Peyer's patch (tissue), 4 donors: ENCODE measurements at regions not wholly inside any gene's neighbourhood (a gene's known extent, or its start where the extent isn't known, plus 50 kb on each side); places are given as distances from the start of the nearest gene placed in this dataset.

ENCODE experiments used
- DNase-seq, 3 donors: peaks; one replicate each; pipeline ENCODE4 v3.0.0-alpha.2; 2017 to 2019
- H3K27ac ChIP-seq, 4 donors: fragments of 200-600 bp; sonication (generic); one replicate each; pipeline ENCODE4 v1.5.1; 2016 to 2019
- H3K27me3 ChIP-seq, 2 donors: fragments of 200-600 bp; sonication (generic); one replicate each; pipeline ENCODE4 v1.5.1; 2019
- H3K36me3 ChIP-seq, 3 donors: fragments of 200-600 bp; sonication (generic); one replicate each; pipeline ENCODE4 v1.5.1; 2016 to 2019
- H3K4me1 ChIP-seq, 4 donors: fragments of 200-600 bp; sonication (generic); one replicate each; pipeline ENCODE4 v1.5.1; 2016 to 2019
- H3K4me3 ChIP-seq, 4 donors: fragments of 200-600 bp; sonication (generic); 1 replicate in 3 of 4; 2 replicates in 1 of 4; pipeline ENCODE4 v1.5.1; 2016 to 2019; ENCODE audit warnings: mild to moderate bottlenecking in 1 of 4
- H3K9me3 ChIP-seq, 4 donors: fragments of 200-600 bp; sonication (generic); one replicate each; pipeline ENCODE4 v1.5.1; 2016 to 2019; ENCODE audit warnings: mild to moderate bottlenecking in 1 of 4
- POLR2A ChIP-seq, 2 donors: fragments of 450-650 bp; IDR thresholded peaks; one replicate each; pipeline ENCODE4 v1.5.1; 2017; ENCODE audit warnings: antibody characterized with exemption in 2 of 2, mild to moderate bottlenecking in 2 of 2, moderate library complexity in 2 of 2
- TF ChIP-seq, protein P1 (sequence below), 6 experiments: fragments of 450-650 bp in 4 of 6; fragments of 200-600 bp in 2 of 6; sonication (generic) in 1 of 6; IDR thresholded peaks; one replicate each; pipeline ENCODE4 v1.5.1; 2017 to 2019; ENCODE audit warnings: antibody characterized with exemption in 6 of 6, mild to moderate bottlenecking in 3 of 6, moderate library complexity in 1 of 6

DNA sequence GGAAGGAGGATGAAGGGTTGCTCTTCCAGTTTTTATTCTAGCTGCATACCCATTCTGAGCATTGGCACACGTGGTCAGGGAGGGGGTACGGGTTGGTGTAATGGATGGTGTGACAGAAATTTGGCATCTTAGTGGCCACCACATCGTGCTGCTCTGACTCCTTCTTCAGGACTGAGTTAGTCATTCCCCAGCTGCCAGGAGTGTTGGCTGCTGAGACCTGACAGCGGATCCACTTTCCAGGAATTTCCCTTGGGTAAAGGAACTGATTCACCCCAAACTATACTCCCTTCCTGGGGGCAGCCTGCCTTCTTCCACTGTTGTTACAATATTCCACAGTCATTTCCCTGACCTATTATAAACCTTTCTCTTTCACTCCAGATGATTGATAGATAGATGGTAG lies 595.5 kb upstream of the KLHL1 start:
- no peak for TF ChIP-seq POLR2A (IDR thresholded peaks at IDR 0.05)
- TF ChIP-seq, protein P1, sequence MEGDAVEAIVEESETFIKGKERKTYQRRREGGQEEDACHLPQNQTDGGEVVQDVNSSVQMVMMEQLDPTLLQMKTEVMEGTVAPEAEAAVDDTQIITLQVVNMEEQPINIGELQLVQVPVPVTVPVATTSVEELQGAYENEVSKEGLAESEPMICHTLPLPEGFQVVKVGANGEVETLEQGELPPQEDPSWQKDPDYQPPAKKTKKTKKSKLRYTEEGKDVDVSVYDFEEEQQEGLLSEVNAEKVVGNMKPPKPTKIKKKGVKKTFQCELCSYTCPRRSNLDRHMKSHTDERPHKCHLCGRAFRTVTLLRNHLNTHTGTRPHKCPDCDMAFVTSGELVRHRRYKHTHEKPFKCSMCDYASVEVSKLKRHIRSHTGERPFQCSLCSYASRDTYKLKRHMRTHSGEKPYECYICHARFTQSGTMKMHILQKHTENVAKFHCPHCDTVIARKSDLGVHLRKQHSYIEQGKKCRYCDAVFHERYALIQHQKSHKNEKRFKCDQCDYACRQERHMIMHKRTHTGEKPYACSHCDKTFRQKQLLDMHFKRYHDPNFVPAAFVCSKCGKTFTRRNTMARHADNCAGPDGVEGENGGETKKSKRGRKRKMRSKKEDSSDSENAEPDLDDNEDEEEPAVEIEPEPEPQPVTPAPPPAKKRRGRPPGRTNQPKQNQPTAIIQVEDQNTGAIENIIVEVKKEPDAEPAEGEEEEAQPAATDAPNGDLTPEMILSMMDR (IDR thresholded peaks at IDR 0.05): no peak
- H3K4me3 ChIP-seq: no peak overlapping the region
- no peaks in the 10 kb centered on the region for H3K36me3 ChIP-seq
- no peak for DNase-seq
- no peaks in the 10 kb centered on the region for H3K27me3 ChIP-seq
- no peaks in the 10 kb centered on the region for H3K4me1 ChIP-seq
- no peaks in the 10 kb centered on the region for H3K9me3 ChIP-seq
- no peak overlapping the region for H3K27ac ChIP-seq

DNA sequence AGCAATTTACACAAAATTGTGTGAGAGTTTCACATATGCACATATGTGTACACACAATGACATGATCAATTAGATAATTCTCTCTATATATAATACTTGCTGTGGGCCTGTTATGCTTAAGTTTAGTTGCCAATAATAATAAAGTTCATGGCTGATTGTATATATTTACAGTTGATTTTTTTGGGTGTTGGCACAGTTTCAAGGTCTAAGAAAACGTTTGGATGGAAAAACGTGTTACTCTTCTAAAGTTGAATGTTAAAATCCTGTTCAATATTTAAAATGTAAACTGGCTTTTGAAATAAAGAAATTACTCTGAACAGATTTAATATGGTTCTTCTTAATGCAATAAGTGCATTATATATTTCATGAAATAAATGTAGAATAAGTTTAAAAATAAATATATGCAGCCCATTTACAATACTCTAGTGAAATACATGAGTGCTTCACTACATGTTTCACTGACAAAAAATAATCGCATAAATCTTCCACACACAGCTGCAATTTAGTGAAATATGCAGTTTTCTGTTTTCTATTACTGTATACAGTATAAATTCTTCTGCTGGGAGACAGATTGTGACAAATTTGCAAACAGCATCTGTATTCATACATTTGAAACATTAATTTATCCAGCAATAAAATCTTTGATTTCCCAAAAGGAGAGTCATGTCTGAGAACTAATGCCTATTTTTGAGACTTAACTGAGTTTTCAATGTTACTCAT lies 586.9 kb upstream of the KLHL1 start:
- H3K36me3 ChIP-seq: no peaks in the 10 kb centered on the region
- DNase-seq: no peak
- H3K27me3 ChIP-seq: no peaks in the 10 kb centered on the region
- no peaks in the 10 kb centered on the region for H3K9me3 ChIP-seq
- H3K4me1 ChIP-seq: no peaks in the 10 kb centered on the region
- TF ChIP-seq, protein P1 (IDR thresholded peaks at IDR 0.05): no peak
- TF ChIP-seq POLR2A (IDR thresholded peaks at IDR 0.05): no peak
- H3K27ac ChIP-seq: no peak overlapping the region
- H3K4me3 ChIP-seq: no peak overlapping the region

DNA sequence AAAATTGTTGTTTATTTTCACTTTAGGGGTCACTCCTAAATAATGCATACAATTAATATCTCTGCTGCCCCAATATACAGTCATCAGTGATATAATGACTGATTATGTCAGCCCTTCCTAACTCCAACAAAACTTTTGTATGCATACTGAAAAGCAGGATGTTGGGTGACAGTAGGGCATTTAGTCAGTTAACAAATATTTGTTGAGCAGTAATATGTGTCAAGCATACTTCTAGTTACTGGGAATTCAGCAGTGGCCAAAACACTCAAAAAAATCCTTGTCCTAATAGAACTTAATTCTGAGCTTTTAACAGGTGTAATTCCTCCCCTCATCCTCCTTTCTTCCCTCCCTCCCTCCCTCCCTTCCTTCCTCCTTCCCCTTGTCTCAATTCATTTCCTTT lies 560.7 kb upstream of the KLHL1 start:
- Histone ChIP-seq H3K27me3 (no peaks in the 10 kb centered on the region), H3K9me3 (no peaks in the 10 kb centered on the region), H3K27ac (no peak overlapping the region), H3K4me3 (no peak overlapping the region), H3K4me1 (no peaks in the 10 kb centered on the region), H3K36me3 (no peaks in the 10 kb centered on the region)
- DNase-seq: no peak
- no peak for TF ChIP-seq POLR2A (IDR thresholded peaks at IDR 0.05)
- TF ChIP-seq, protein P1 (IDR thresholded peaks at IDR 0.05): no peak

DNA sequence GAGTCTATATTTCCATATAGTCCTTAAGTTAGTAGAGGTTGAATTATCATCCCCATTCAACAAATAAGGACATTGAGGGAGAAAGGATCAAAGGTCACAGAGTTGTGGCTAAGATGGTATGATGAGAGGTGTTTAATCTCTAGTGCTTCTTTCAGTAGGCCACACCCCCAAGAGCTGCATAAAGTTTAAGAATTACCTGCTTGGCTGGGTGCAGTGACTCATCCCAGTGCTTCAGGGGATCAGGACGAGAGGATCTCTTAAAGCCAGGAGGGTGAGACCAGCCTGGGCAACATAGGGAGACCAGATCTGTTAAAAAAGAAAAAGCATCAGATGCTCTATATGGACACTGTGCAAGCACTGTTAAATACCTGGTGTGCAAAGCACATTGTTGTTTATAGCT lies 560.0 kb upstream of the KLHL1 start:
- no peak overlapping the region for H3K4me3 ChIP-seq

DNA sequence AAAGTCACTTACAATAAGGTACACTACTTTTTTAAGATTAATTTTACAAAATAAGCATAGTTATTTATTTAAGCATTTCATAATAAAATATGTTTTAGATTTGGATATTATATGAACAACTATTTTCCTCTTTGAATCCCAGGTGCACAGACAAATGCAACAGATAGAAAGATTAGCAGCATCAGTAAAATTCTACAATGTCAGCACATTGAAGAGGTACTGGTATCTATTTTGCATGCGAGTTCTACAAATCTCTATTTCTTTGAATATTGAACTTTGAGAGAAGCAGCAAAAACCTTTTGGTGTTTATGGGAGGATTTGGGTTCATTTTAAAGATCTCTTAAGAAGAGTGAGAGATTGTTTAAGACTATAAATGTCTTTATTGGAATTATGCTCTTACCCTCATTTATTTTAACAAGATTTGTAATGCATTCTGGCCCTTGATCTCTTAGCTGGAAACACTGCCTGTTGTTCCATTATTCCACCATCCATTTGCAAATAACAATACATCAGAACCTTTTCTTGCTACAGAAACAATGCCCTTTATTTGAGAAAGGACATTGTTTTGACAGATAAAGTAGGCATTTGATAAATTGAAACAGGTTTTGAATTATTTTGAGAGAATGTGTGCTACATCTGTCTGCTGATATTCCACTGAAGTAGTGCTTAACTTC lies 558.8 kb upstream of the KLHL1 start:
- Histone ChIP-seq H3K4me1 (no peaks in the 10 kb centered on the region), H3K27ac (no peak overlapping the region), H3K36me3 (no peaks in the 10 kb centered on the region), H3K4me3 (no peak overlapping the region), H3K9me3 (no peaks in the 10 kb centered on the region), H3K27me3 (no peaks in the 10 kb centered on the region)
- DNase-seq: no peak
- no peak for TF ChIP-seq POLR2A (IDR thresholded peaks at IDR 0.05)
- TF ChIP-seq, protein P1 (IDR thresholded peaks at IDR 0.05): no peak

More for the DNA sequence above, 560.0 kb upstream of the KLHL1 start:
- H3K27me3 ChIP-seq: no peaks in the 10 kb centered on the region
- no peak for DNase-seq
- H3K36me3 ChIP-seq: no peaks in the 10 kb centered on the region
- no peak overlapping the region for H3K27ac ChIP-seq
- TF ChIP-seq, protein P1 (IDR thresholded peaks at IDR 0.05): no peak
- TF ChIP-seq POLR2A (IDR thresholded peaks at IDR 0.05): no peak
- no peaks in the 10 kb centered on the region for H3K4me1 ChIP-seq
- H3K9me3 ChIP-seq: no peaks in the 10 kb centered on the region
